OCI-LY7 (cell line): ENCODE measurements at regions not wholly inside any gene's neighbourhood (a gene's known extent, or its start where the extent isn't known, plus 50 kb on each side); places are given as distances from the start of the nearest gene placed in this dataset.

Source experiments
- BruUV-seq: library from RNA; stranded (reverse); fragments of 400-500 nt; replicated peaks from 2 replicates; lab custom pipeline; 2021; lab: Mats Ljungman, UMichigan
- CTCF ChIA-PET: fragments of 300-600 bp; sonication (Branson Sonifier 250); formaldehyde crosslinking; loops from one replicate; lab custom pipeline; 2022; ENCODE audit warnings: antibody characterized with exemption; ENCODE audit not compliant: unreplicated experiment; lab: Charles Lee
- POLR2A ChIA-PET: fragments of 300-600 bp; sonication (Branson Sonifier 250); formaldehyde crosslinking; loops from one replicate; lab custom pipeline; 2022; ENCODE audit warnings: antibody characterized with exemption; lab: Charles Lee
- DNase-seq: peaks from one replicate; pipeline ENCODE4 v3.0.0-alpha.2; 2015; ENCODE audit warnings: low spot score
- H2AFZ ChIP-seq: fragments of 200-600 bp; sonication (generic), shearing (Covaris generic); 2 replicates; pipeline ENCODE4 v1.6.1; 2014; ENCODE audit warnings: mild to moderate bottlenecking, antibody characterized with exemption, low read length, moderate library complexity
- H3K27ac ChIP-seq: fragments of 200-600 bp; sonication (generic); 2 replicates; pipeline ENCODE4 v1.5.1; 2014; ENCODE audit warnings: mixed run types, low read depth, mild to moderate bottlenecking, moderate library complexity, low read length, inconsistent platforms; ENCODE audit not compliant: poor library complexity, severe bottlenecking
- H3K36me3 ChIP-seq: fragments of 200-600 bp; sonication (generic); 2 replicates; pipeline ENCODE4 v1.6.1; 2014; ENCODE audit warnings: mild to moderate bottlenecking, antibody characterized with exemption, low read length, moderate library complexity, mixed read lengths; ENCODE audit not compliant: insufficient read depth
- H3K4me1 ChIP-seq: fragments of 200-600 bp; sonication (generic); 2 replicates; pipeline ENCODE4 v1.5.1; 2014; ENCODE audit warnings: mild to moderate bottlenecking, low read length; ENCODE audit not compliant: insufficient read depth, poor library complexity, severe bottlenecking
- H3K4me2 ChIP-seq: fragments of 200-600 bp; sonication (generic); 2 replicates; pipeline ENCODE4 v1.6.1; 2014; ENCODE audit warnings: mild to moderate bottlenecking, low read length
- H3K4me3 ChIP-seq: fragments of 200-600 bp; sonication (generic); 2 replicates; pipeline ENCODE4 v1.5.1; 2014; ENCODE audit warnings: mild to moderate bottlenecking, low read depth, low read length; ENCODE audit not compliant: poor library complexity, severe bottlenecking
- H3K79me2 ChIP-seq: fragments of 200-600 bp; sonication (generic); 2 replicates; pipeline ENCODE4 v1.6.1; 2016; ENCODE audit warnings: low read depth, mild to moderate bottlenecking, low read length, moderate library complexity, mixed read lengths; ENCODE audit not compliant: insufficient read depth
- H3K9me2 ChIP-seq: fragments of 200-600 bp; sonication (generic); 2 replicates; pipeline ENCODE4 v1.6.1; 2016; ENCODE audit warnings: mild to moderate bottlenecking, low read length, mixed read lengths; ENCODE audit not compliant: insufficient read depth
- H3K9me3 ChIP-seq: fragments of 200-600 bp; sonication (generic); 2 replicates; pipeline ENCODE4 v1.6.1; 2014; ENCODE audit warnings: mild to moderate bottlenecking, mixed run types, low read length, mixed read lengths
- H4K20me1 ChIP-seq: fragments of 200-600 bp; sonication (generic); 2 replicates; pipeline ENCODE4 v1.6.1; 2014; ENCODE audit warnings: mild to moderate bottlenecking, antibody characterized with exemption, low read length, moderate library complexity, mixed read lengths; ENCODE audit not compliant: insufficient read depth
- CTCF ChIP-seq: fragments of 200-600 bp; sonication (generic); conservative IDR thresholded peaks from 2 replicates; pipeline ENCODE4 v1.5.1; 2014; ENCODE audit warnings: mild to moderate bottlenecking, antibody characterized with exemption, low read length, moderate library complexity, mixed read lengths
- EZH2phosphoT487 ChIP-seq: fragments of 200-600 bp; sonication (generic); IDR thresholded peaks from 2 replicates; pipeline ENCODE4 v1.6.1; 2018; ENCODE audit warnings: low read depth, borderline replicate concordance, mild to moderate bottlenecking, mixed run types, antibody characterized with exemption, low read length, moderate library complexity, mixed read lengths
- intact Hi-C: fragments of 100-400 bp; cut with micrococcal nuclease; formaldehyde crosslinking; loops from one replicate; pipeline ENCODE4 v1.10.0; 2022; ENCODE audit not compliant: unreplicated experiment

- Histone ChIP-seq H3K4me2 (no peak overlapping the region), H3K9me3 (0 out of 2 replicates have a peak, but pooled peaks cover 8% of the 10 kb centered on the region), H3K4me1 (no peaks in the 10 kb centered on the region), H2AFZ (no peak overlapping the region), H4K20me1 (no peaks in the 10 kb centered on the region), H3K9me2 (no peaks in the 10 kb centered on the region), H3K36me3 (no peaks in the 10 kb centered on the region), H3K4me3 (no peak overlapping the region), H3K79me2 (no peaks in the 10 kb centered on the region), H3K27ac (no peak overlapping the region)
- ChIA-PET CTCF (no interaction called here), POLR2A (no interaction called here)
- intact Hi-C loops: no loop called here
- DNase-seq: no peak
- TF ChIP-seq CTCF (no peak), EZH2phosphoT487 (no peak)
- no TSS peak for BruUV-seq
These were observed 663.9 kb downstream of the POM121L12 start for GRCh38 chr7:53699215-53699837.

- CTCF ChIA-PET: no interaction called here
- Histone ChIP-seq H3K36me3 (no peaks in the 10 kb centered on the region), H2AFZ (no peak overlapping the region), H3K79me2 (no peaks in the 10 kb centered on the region), H3K4me1 (no peaks in the 10 kb centered on the region), H3K4me2 (no peak overlapping the region), H3K4me3 (no peak overlapping the region), H4K20me1 (no peaks in the 10 kb centered on the region), H3K27ac (no peak overlapping the region), H3K9me2 (no peaks in the 10 kb centered on the region), H3K9me3 (no peaks in the 10 kb centered on the region)
- no TSS peak for BruUV-seq
- no peak for TF ChIP-seq EZH2phosphoT487
- no peak for TF ChIP-seq CTCF
- intact Hi-C loops: no loop called here
- DNase-seq: no peak
- POLR2A ChIA-PET: interaction anchor here (0.6 kb wide), 1 partner anchor 10 kb away, joined by 3 read pairs; no protein-coding TSS in a partner anchor
These were observed 683.7 kb downstream of the POM121L12 start for GRCh38 chr7:53719122-53719521.

- DNase-seq: no peak
- Histone ChIP-seq H4K20me1 (no peaks in the 10 kb centered on the region), H3K4me3 (no peak overlapping the region), H3K4me2 (no peak overlapping the region), H3K79me2 (no peaks in the 10 kb centered on the region), H3K9me2 (no peaks in the 10 kb centered on the region), H3K4me1 (no peaks in the 10 kb centered on the region), H3K36me3 (no peaks in the 10 kb centered on the region), H2AFZ (no peak overlapping the region), H3K9me3 (no peaks in the 10 kb centered on the region), H3K27ac (no peak overlapping the region)
- no TSS peak for BruUV-seq
- no peak for TF ChIP-seq CTCF
- TF ChIP-seq EZH2phosphoT487: no peak
- intact Hi-C loops: no loop called here
- ChIA-PET POLR2A (no interaction called here), CTCF (no interaction called here)
These were observed 705.5 kb downstream of the POM121L12 start for GRCh38 chr7:53740971-53741370.
